Ovary (tissue), 3 donors: ENCODE measurements at regions not wholly inside any gene's neighbourhood (a gene's known extent, or its start where the extent isn't known, plus 50 kb on each side); places are given as distances from the start of the nearest gene placed in this dataset.

ENCODE experiments used
- EP300 ChIP-seq: sonication (generic); formaldehyde crosslinking; IDR thresholded peaks from one replicate; pipeline ENCODE4 v1.6.1; 2017; ENCODE audit warnings: antibody characterized with exemption
- POLR2A ChIP-seq: fragments of 450-650 bp; IDR thresholded peaks from one replicate; pipeline ENCODE4 v1.6.1; 2017; ENCODE audit warnings: antibody characterized with exemption, mild to moderate bottlenecking, moderate library complexity
- TF ChIP-seq, protein P1 (sequence below), 3 donors: fragments of 450-650 bp in 2 of 3; fragments of 200-600 bp in 1 of 3; IDR thresholded peaks; one replicate each; pipeline versions ENCODE4 v1.5.1 to v1.8.0; 2016 to 2022; ENCODE audit warnings: antibody characterized with exemption in 3 of 3, mild to moderate bottlenecking in 1 of 3
- donor health status: DM: no; HTN: no; CAD: no.

DNA sequence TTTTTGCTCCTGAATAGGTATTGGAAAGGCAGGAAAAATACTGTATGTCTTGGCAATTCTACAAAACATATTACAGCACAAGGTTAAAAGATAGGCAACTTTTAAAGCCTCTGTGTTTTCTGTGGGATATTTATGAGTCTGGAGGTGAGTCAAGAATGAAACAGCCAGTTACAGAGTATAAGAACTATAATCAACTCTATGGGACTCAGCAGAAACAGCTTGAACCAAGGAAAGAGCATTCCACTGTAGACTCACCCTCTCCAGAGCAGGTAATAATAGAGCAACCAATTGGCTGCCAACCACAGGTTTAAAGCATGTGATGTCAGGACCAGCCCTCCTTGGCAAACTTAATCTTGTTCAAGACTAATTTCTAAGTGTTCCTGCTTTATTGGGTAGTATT is 100.5 kb upstream of the MDM1 start:
- TF ChIP-seq EP300 (no peak), POLR2A (no peak)
- TF ChIP-seq, protein P1, sequence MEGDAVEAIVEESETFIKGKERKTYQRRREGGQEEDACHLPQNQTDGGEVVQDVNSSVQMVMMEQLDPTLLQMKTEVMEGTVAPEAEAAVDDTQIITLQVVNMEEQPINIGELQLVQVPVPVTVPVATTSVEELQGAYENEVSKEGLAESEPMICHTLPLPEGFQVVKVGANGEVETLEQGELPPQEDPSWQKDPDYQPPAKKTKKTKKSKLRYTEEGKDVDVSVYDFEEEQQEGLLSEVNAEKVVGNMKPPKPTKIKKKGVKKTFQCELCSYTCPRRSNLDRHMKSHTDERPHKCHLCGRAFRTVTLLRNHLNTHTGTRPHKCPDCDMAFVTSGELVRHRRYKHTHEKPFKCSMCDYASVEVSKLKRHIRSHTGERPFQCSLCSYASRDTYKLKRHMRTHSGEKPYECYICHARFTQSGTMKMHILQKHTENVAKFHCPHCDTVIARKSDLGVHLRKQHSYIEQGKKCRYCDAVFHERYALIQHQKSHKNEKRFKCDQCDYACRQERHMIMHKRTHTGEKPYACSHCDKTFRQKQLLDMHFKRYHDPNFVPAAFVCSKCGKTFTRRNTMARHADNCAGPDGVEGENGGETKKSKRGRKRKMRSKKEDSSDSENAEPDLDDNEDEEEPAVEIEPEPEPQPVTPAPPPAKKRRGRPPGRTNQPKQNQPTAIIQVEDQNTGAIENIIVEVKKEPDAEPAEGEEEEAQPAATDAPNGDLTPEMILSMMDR (IDR thresholded peaks at IDR 0.05), result no peak
